Endodermal cell (in vitro differentiated cells): ENCODE measurements at regions not wholly inside any gene's neighbourhood (a gene's known extent, or its start where the extent isn't known, plus 50 kb on each side); places are given as distances from the start of the nearest gene placed in this dataset.

Experiments
- DNase-seq: peaks from one replicate; pipeline ENCODE4 v3.0.0-alpha.2; 2017
- H3K27ac ChIP-seq: 2 replicates; pipeline ENCODE4 v1.5.1; 2013; ENCODE audit warnings: mild to moderate bottlenecking, low read depth, low read length, moderate library complexity
- H3K27me3 ChIP-seq: 2 replicates; pipeline ENCODE4 v1.6.1; 2013; ENCODE audit warnings: mild to moderate bottlenecking, low read length, moderate library complexity; ENCODE audit not compliant: insufficient read depth, control insufficient read depth, poor library complexity, severe bottlenecking
- H3K36me3 ChIP-seq: 2 replicates; pipeline ENCODE4 v1.7.0; 2013; ENCODE audit warnings: mild to moderate bottlenecking, low read length, moderate library complexity; ENCODE audit not compliant: control insufficient read depth, insufficient read depth
- H3K4me1 ChIP-seq: one replicate; pipeline ENCODE4 v1.7.0; 2013; ENCODE audit warnings: low read length; ENCODE audit not compliant: control insufficient read depth, insufficient read depth
- H3K4me3 ChIP-seq: 2 replicates; pipeline ENCODE4 v1.5.1; 2013; ENCODE audit warnings: mild to moderate bottlenecking, low read length, moderate library complexity
- H3K9ac ChIP-seq: 2 replicates; pipeline ENCODE4 v1.6.1; 2013; ENCODE audit warnings: mild to moderate bottlenecking, low read length, moderate library complexity; ENCODE audit not compliant: poor library complexity, severe bottlenecking; ENCODE audit errors: extremely low read depth
- H3K9me3 ChIP-seq: 2 replicates; pipeline ENCODE4 v1.6.1; 2013; ENCODE audit warnings: mild to moderate bottlenecking, low read length, moderate library complexity; ENCODE audit not compliant: control insufficient read depth
- H3K27ac Mint-ChIP-seq: 2 replicates; pipeline ENCODE4 v1.8.0; 2020; ENCODE audit warnings: mixed read lengths
- H3K27me3 Mint-ChIP-seq: 2 replicates; pipeline ENCODE4 v1.8.0; 2021; ENCODE audit warnings: mild to moderate bottlenecking, mixed read lengths; ENCODE audit not compliant: insufficient read depth
- H3K36me3 Mint-ChIP-seq: 2 replicates; pipeline ENCODE4 v1.8.0; 2020; ENCODE audit warnings: low read depth, mixed read lengths
- H3K4me1 Mint-ChIP-seq: 2 replicates; pipeline ENCODE4 v1.8.0; 2020; ENCODE audit warnings: mixed read lengths
- H3K4me3 Mint-ChIP-seq: 2 replicates; pipeline ENCODE4 v1.8.0; 2020; ENCODE audit warnings: mild to moderate bottlenecking, moderate library complexity, mixed read lengths
- H3K9me3 Mint-ChIP-seq: 2 replicates; pipeline ENCODE4 v1.8.0; 2020; ENCODE audit warnings: mild to moderate bottlenecking, mixed read lengths
- CTCF ChIP-seq: fragments of 200-600 bp; sonication (generic); conservative IDR thresholded peaks from 2 replicates; pipeline ENCODE4 v1.5.0; 2021; ENCODE audit warnings: antibody characterized with exemption, mild to moderate bottlenecking
- WGBS, 2 experiments: methylation state at CpG; one replicate each; pipeline versions ENCODE4 v1.1.5 to v1.1.7; 2013; ENCODE audit warnings: missing lambda C conversion rate in 2 of 2, mixed read lengths in 1 of 2; ENCODE audit not compliant: insufficient coverage in 1 of 2, insufficient read length in 1 of 2; 5-methylcytosine and 5-hydroxymethylcytosine counted together

- peaks cover under 1% of the 10 kb centered on the region for H3K9me3 Mint-ChIP-seq
- 94% methylated on average over 1 of the region's 1 CpG; no CpG with 5 or more reads in 1 of the 2 experiments for WGBS, 2 experiments
- Histone ChIP-seq H3K27me3 (no peaks in the 10 kb centered on the region), H3K9me3 (peaks cover under 1% of the 10 kb centered on the region), H3K36me3 (no peaks in the 10 kb centered on the region), H3K4me1 (no peaks in the 10 kb centered on the region), H3K9ac (no peak overlapping the region), H3K4me3 (no peak overlapping the region), H3K27ac (no peak overlapping the region)
- no peak overlapping the region for H3K27ac Mint-ChIP-seq
- H3K4me3 Mint-ChIP-seq: no peak overlapping the region
- no peak for TF ChIP-seq CTCF
- H3K4me1 Mint-ChIP-seq: no peaks in the 10 kb centered on the region
- no peak for DNase-seq
- peaks cover 4% of the 10 kb centered on the region for H3K27me3 Mint-ChIP-seq
- no peaks in the 10 kb centered on the region for H3K36me3 Mint-ChIP-seq
These were observed 72.2 kb upstream of the ZFP64 start for GRCh38 chr20:52263757-52264156.

GRCh38 chr20:52261792-52262191 is 70.2 kb upstream of the ZFP64 start:
- H3K4me3 Mint-ChIP-seq: no peak overlapping the region
- Histone ChIP-seq H3K4me3 (no peak overlapping the region), H3K4me1 (no peaks in the 10 kb centered on the region), H3K9ac (no peak overlapping the region), H3K36me3 (no peaks in the 10 kb centered on the region), H3K27ac (no peak overlapping the region), H3K9me3 (peaks cover 4% of the 10 kb centered on the region), H3K27me3 (no peaks in the 10 kb centered on the region)
- H3K36me3 Mint-ChIP-seq: no peaks in the 10 kb centered on the region
- no peak for TF ChIP-seq CTCF
- no peak overlapping the region for H3K27ac Mint-ChIP-seq
- peaks cover 9% of the 10 kb centered on the region for H3K9me3 Mint-ChIP-seq
- no peaks in the 10 kb centered on the region for H3K4me1 Mint-ChIP-seq
- peaks cover 6% of the 10 kb centered on the region for H3K27me3 Mint-ChIP-seq
- DNase-seq: no peak

GRCh38 chr20:52259295-52259694 is 67.7 kb upstream of the ZFP64 start:
- Histone ChIP-seq H3K36me3 (no peaks in the 10 kb centered on the region), H3K27ac (no peak overlapping the region), H3K4me1 (no peaks in the 10 kb centered on the region), H3K4me3 (no peak overlapping the region), H3K9me3 (peaks cover 4% of the 10 kb centered on the region), H3K27me3 (no peaks in the 10 kb centered on the region), H3K9ac (no peak overlapping the region)
- Mint-ChIP-seq H3K9me3 (peaks cover 9% of the 10 kb centered on the region), H3K27me3 (peaks cover 6% of the 10 kb centered on the region), H3K4me1 (no peaks in the 10 kb centered on the region), H3K36me3 (no peaks in the 10 kb centered on the region), H3K27ac (no peak overlapping the region), H3K4me3 (no peak overlapping the region)
- DNase-seq: no peak
- TF ChIP-seq CTCF: no peak
- WGBS, 2 experiments: 78 to 92% methylated on average over 1 to 2 of the region's 2 CpGs
